ENCODE measurements at regions not wholly inside any gene's neighbourhood (a gene's known extent, or its start where the extent isn't known, plus 50 kb on each side); places are given as distances from the start of the nearest gene placed in this dataset.
"Not testable (repeated sequence)": the region's sequence is repeated elsewhere in the genome, so short reads cannot be mapped to it uniquely, and the experiment has no call there.

GRCh38 chr7:45328403-45328981 is 170.9 kb downstream of the RAMP3 start:
- H3K27ac ChIP-seq = no peak overlapping the region
- no peaks in the 10 kb centered on the region for H3K27me3 ChIP-seq
- no peaks in the 10 kb centered on the region for H3K4me1 ChIP-seq
- TF ChIP-seq POLR2AphosphoS5 (IDR thresholded peaks at IDR 0.05) (no peak), EP300 (IDR thresholded peaks at IDR 0.05) (no peak)
- 62% methylated on average over 5 of the region's 5 CpGs for WGBS
- DNase-seq (ENCODE audit: low spot score in 2 of 2) = no peak
- no peak overlapping the region for H3K4me3 ChIP-seq
- no peaks in the 10 kb centered on the region for H3K36me3 ChIP-seq
- peaks cover 3% of the 10 kb centered on the region for H3K9me3 ChIP-seq

- no peak for DNase-seq (ENCODE audit: low spot score in 2 of 2)
- Histone ChIP-seq H3K27me3 (no peaks in the 10 kb centered on the region), H3K4me3 (no peak overlapping the region), H3K36me3 (no peaks in the 10 kb centered on the region), H3K27ac (no peak overlapping the region), H3K4me1 (no peaks in the 10 kb centered on the region), H3K9me3 (peaks cover 3% of the 10 kb centered on the region)
- WGBS = 90% methylated on average over 1 of the region's 1 CpG
- TF ChIP-seq POLR2A (IDR thresholded peaks at IDR 0.05) = no peak
- TF ChIP-seq EP300 (IDR thresholded peaks at IDR 0.05) = no peak
- no peak for TF ChIP-seq CTCF (IDR thresholded peaks at IDR 0.05)
- no peak for TF ChIP-seq POLR2AphosphoS5 (IDR thresholded peaks at IDR 0.05)
These were observed 174.0 kb downstream of the RAMP3 start for GRCh38 chr7:45331563-45331962.

- WGBS = 93% methylated on average over 2 of the region's 2 CpGs
These were observed 177.4 kb downstream of the RAMP3 start for GRCh38 chr7:45335024-45335423.

GRCh38 chr7:45342236-45342635 is 184.6 kb downstream of the RAMP3 start:
- DNase-seq (ENCODE audit: low spot score in 2 of 2) = no peak

More at GRCh38 chr7:45335024-45335423, 177.4 kb downstream of the RAMP3 start:
- DNase-seq (ENCODE audit: low spot score in 2 of 2); H3K9me3 ChIP-seq; H3K4me1 ChIP-seq; H3K27me3 ChIP-seq; H3K4me3 ChIP-seq; H3K27ac ChIP-seq; H3K36me3 ChIP-seq: not testable (repeated sequence)

GRCh38 chr7:45343746-45344145 is 186.2 kb downstream of the RAMP3 start:
- Histone ChIP-seq H3K27me3 (no peaks in the 10 kb centered on the region), H3K4me3 (no peak overlapping the region), H3K4me1 (peaks cover 7% of the 10 kb centered on the region), H3K9me3 (no peaks in the 10 kb centered on the region), H3K27ac (no peak overlapping the region), H3K36me3 (no peaks in the 10 kb centered on the region)
- WGBS = 29% methylated on average over 6 of the region's 6 CpGs
- TF ChIP-seq POLR2AphosphoS5 (IDR thresholded peaks at IDR 0.05) = no peak
- TF ChIP-seq CTCF (IDR thresholded peaks at IDR 0.05) = no peak
- no peak for TF ChIP-seq EP300 (IDR thresholded peaks at IDR 0.05)
- no peak for TF ChIP-seq POLR2A (IDR thresholded peaks at IDR 0.05)
- no peak for DNase-seq (ENCODE audit: low spot score in 2 of 2)

More at GRCh38 chr7:45342236-45342635, 184.6 kb downstream of the RAMP3 start:
- H3K4me3 ChIP-seq = no peak overlapping the region
- TF ChIP-seq CTCF (IDR thresholded peaks at IDR 0.05) (no peak), POLR2AphosphoS5 (IDR thresholded peaks at IDR 0.05) (no peak)
- no peaks in the 10 kb centered on the region for H3K9me3 ChIP-seq
- H3K4me1 ChIP-seq = no peaks in the 10 kb centered on the region
- no peak overlapping the region for H3K27ac ChIP-seq
- H3K27me3 ChIP-seq = no peaks in the 10 kb centered on the region
- 76% methylated on average over 5 of the region's 5 CpGs for WGBS
- H3K36me3 ChIP-seq = no peaks in the 10 kb centered on the region

- 10% methylated on average over 2 of the region's 2 CpGs for WGBS
- Histone ChIP-seq H3K4me3 (no peak overlapping the region), H3K9me3 (no peaks in the 10 kb centered on the region), H3K27me3 (no peaks in the 10 kb centered on the region), H3K4me1 (peaks cover 7% of the 10 kb centered on the region), H3K36me3 (no peaks in the 10 kb centered on the region), H3K27ac (no peak overlapping the region)
- TF ChIP-seq EP300 (IDR thresholded peaks at IDR 0.05) = no peak
- TF ChIP-seq CTCF (IDR thresholded peaks at IDR 0.05) = no peak
- TF ChIP-seq POLR2AphosphoS5 (IDR thresholded peaks at IDR 0.05) = no peak
- no peak for TF ChIP-seq POLR2A (IDR thresholded peaks at IDR 0.05)
- DNase-seq (ENCODE audit: low spot score in 2 of 2) = no peak
These were observed 190.2 kb downstream of the RAMP3 start for GRCh38 chr7:45347804-45348203.

Measured in suprapubic skin (tissue), 4 donors.